HK-2 (cell line): ENCODE measurements at regions not wholly inside any gene's neighbourhood (a gene's known extent, or its start where the extent isn't known, plus 50 kb on each side); places are given as distances from the start of the nearest gene placed in this dataset.
"Not testable (repeated sequence)": the region's sequence is repeated elsewhere in the genome, so short reads cannot be mapped to it uniquely, and the experiment has no call there.

Experiments used
- DNase-seq: peaks from one replicate; pipeline ENCODE4 v3.0.0-alpha.2; 2018; ENCODE audit not compliant: unreplicated experiment

DNA sequence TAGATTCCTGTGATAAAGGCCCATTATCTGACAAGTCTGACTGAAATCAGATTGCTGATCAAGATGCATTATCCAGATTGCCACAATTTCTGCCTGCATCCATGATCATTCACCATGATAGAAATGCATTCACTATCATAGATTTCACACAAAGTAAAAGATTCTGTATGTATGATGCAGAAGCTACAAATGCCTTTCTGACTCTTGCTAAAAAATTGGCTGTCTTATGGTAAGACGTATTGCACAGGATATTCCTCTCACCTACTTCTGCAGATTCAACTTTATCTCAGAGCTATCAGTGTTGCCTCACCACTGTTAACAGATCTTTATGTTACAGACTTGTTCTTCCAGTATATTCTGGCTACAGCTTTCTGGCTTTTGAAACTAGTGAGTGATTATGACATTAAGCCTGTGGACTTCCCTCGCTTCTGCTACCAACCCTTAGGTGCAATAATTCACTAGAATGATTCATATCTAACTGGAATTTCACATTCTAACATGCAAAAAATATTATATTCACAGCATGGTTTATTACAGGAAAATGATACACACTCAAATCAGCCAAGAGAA is 955.3 kb downstream of the EPHA3 start:
- no peak for DNase-seq

DNA sequence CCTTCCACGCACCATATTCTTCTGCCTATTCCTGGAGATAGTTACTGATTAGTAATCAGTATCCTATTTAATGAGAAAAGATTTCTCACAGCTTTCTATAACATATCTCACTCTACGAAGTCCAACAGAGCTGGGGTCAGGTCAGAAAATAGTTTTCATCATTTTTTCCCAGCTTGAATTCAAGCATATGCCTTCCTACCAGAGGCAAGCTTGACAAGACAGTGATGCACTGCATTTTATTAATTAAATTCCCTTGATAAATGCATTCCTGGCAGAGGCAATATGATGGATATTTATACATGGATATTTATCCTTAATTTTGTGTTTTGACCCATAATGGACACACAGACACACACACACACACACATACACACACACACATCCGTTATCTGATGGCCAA is 961.4 kb downstream of the EPHA3 start:
- no peak for DNase-seq

DNA sequence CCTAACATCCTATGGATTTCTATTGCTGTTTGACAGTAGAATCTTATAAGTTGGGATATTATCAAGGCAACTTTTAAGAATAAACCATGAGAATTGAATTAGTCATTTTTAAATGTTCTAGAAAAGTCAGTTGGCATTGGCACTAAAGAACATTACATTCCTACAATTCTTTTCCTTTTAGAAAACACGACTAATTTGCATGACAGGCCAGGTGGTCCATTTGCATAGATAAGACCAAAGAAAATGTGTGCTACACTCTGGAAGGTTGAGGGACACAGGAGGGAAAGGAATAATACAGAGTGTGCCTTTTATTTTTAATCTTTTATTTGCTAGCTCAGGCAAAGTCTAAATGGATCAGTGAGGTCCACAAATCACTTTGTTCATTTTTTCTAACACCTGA is 962.3 kb downstream of the EPHA3 start:
- DNase-seq = no peak

DNA sequence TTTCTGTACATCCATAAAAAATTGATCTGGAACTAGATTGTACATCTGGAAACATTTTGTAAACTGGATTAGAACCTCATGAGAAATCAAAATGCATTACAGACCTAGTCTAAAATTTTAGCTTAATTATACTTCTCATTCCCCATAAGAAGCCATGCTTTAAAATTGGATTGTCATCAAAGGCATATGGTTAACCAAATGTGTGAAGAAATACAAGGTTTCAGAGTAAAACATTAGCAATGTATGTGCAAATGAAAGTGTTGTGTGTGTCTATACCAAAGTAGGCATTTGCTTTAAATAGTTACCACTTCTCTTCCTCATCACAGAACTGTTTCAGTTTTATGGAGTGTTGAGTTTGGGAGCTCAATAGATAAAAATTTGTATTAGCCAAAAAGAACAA is 968.7 kb downstream of the EPHA3 start:
- DNase-seq = no peak

DNA sequence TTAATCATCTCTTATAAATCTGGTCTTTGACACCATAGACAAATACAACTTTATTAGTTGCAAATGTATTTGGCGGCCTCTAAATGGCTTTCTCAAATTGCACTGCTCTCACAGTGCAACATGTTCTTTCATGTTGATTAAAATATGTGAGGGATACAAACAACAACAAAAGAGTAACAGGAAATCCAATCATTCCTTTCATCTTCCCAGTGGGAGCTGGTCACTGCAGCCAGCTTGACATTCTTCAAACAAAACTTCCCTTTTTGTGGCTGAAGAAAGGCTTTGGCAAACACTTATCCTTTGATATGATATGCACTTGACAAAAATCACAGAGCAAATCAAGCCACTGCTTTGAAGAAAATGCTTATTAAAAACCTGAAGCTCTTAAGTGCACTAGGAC is 973.6 kb downstream of the EPHA3 start:
- no peak for DNase-seq

DNA sequence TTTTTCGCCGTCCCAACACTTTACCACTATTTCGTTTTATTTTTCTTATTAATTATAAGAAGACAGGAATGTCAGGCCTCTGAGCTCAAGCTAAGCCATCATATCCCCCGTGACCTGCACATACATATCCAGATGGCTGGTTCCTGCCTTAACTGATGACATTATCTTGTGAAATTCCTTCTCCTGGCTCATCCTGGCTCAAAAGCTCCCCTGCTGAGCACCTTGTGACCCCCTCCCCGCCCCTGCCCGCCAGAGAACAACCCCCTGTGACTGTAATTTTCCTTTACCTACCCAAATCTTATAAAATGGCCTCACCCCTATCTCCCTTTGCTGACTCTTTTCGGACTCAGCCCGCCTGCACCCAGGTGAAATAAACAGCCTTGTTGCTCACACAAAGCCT is 978.9 kb downstream of the EPHA3 start:
- DNase-seq = not testable (repeated sequence)

DNA sequence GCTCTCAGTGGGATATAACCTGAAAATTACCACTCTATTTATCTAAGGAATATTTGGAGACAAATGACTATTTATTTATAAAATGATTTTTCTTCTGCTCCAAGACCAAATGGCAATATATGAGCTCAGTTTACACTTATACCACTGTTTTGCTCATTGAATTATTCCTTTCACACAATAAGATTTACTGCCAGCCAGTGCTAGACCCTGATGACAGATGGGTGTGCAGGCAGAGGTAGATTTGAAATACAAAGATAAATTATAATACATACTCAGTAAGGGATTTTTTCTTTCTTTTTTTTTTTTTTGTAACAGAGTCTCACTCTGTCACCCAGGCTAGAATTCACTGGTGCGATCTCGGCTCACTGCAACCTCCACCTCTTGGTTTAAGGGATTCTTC is 980.3 kb downstream of the EPHA3 start:
- DNase-seq = no peak

DNA sequence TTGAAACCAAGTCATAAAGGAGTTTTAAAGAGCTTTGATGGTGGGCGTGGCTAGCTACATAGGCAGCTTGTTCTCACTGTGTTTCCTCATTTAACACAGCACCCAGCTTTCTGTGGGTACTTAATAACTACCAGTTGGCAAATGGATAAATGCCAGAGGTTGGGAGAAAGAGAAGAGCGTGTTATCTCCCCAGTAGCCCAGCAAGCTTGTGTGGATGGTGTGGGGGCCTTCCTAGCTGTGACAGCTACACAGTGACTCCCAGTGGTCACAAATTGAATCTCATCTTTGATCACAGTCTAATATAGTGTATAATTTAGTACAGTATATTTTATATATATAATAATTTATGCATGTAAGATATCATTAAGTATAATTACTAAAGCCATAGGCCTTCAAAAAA is 984.1 kb downstream of the EPHA3 start:
- DNase-seq = peak; percentile 1

DNA sequence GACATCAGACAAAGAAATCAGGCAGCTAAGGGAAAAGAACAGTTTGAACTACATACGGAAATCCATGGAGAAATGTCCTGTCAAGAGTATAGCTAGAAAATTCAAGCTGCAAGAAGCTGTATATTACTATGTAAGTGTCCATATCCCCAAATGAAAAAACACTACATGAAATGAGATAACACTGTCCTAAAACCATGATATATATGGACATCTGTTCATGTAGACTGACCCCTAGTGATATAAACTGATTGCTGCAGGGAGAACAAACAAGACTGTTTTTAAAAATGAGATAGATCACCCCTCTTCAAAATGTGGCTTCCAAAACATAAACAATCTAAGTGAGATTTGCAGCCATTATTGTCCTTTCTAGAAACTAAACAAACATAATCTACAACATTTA is 985.6 kb downstream of the EPHA3 start:
- no peak for DNase-seq

DNA sequence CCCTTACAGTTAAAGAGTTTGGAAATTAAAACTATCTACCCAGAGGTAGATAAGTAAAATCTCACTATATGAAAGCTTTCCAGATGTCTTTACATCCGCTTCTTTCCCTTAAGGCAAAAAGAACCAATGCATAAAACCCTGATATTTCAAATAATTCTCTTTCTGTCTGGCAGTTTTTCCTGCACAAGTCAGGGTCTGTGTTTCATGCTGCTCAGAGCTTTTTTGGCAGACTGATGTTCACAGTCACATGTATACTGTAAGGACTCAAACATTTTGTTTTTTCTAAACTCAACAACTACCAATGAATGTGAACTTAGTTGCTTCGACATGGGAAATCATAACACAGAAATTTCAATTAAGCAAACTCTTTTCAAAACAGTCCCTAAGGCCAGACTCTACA is 988.4 kb downstream of the EPHA3 start:
- no peak for DNase-seq

DNA sequence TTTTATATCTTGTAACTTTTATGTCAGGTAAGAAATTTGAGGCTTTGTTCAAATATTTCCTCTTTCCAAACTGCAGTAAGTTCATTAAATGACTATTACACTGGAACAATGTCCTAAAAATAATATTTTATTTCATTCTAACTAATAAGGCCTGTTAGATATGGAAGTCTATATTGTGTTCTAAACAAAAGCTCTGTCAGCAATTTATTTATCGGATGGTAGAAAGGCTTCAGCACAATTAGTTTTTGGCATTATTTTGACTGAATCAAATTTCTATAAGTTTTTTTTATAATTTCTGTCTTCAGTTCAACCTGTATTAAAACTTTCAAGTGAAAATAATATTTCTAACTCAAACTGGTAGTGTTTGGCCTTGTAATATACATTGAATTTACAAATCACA is 992.1 kb downstream of the EPHA3 start:
- DNase-seq = no peak

DNA sequence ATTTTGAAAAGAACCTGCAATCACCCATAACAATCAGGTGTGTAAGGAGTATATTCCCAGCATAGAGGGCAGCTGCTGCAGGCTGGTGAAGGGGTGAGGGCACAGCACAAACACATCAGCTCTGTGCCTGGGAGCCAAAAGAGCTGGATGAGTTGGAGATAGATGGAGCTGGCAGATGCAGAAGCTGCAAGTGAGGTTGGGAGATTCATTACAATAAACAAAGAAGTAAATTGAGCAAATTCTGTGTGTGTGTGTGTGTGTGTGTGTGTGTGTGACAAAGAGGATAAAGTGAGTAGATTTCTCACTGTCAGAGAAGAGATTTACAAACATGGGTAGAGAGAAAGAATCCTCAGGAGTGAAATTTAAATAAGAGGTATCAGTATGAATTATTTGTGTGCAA is 994.7 kb downstream of the EPHA3 start:
- no peak for DNase-seq

DNA sequence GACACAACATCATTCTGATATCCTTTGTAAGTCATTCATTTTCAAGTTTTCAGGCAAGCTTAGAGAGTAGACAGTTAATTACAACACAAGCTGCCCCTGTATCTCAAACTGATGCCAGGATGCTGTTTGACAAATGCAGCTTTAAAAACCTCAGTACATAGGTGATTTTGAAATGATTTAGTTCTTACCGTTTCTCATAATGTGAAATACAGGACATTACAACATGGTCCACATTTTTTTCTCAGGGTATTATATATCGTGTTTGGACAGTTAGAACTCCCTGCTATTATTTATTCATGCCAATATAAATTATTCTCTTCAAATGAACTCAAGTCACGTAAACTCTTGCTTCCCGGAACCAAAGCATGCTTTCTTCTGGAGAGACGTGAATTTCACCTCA is 1013.9 kb downstream of the EPHA3 start:
- DNase-seq = no peak

DNA sequence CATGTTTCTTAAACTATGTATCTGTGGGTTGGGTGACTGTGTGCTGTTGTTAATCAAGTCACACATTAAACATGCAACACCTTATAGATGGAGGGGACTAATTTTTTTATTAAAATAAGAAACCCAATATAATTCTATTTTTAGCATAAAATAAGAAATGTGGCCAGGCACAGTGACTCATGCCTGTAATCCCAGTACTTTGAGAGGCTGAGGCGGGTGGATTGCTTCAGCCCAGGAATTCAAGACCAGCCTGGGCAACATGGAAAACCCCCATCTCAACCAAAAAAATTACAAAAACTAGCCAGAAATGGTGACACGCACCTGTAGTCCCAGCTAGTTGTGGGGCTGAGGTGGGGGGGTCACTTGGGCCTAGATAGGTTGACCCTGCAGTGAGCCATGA is 1021.0 kb downstream of the EPHA3 start:
- DNase-seq = no peak

DNA sequence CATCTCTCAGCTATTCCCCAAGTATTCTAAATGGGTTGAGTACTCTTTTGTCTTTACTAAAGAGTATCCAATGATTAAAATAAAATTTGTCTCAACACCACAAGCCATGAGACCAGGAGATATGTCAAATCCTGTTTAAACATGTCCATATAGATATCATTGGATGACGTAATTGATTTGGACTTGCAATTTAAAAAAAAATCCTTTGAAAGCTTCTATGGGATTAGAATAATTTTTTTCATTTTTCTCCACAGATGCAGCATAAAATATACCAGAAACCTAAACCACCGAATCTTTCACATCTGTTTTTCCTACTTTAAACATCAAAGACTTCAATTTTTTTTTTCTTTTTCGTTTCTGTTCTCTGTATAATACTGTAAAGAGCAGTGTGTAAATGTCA is 1022.3 kb downstream of the EPHA3 start:
- DNase-seq = no peak

DNA sequence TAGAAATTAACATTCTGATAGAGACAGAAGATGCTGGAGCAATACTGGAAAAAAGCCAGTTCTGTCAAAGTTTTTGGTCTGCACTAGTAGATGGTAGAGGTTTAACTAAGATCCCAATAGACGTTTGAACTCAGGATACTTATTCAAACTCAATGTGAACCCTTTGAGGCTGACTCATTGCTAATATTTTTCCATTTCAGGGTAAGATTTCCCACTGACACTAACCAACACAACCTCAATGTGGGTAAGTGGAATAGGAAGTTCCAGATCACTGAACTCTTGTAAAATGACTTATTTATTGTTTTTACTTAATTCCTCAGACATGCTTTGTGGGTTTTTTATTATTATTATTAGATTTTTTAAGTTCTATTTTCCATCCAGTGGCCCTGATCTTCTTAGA is 1024.8 kb downstream of the EPHA3 start:
- no peak for DNase-seq

DNA sequence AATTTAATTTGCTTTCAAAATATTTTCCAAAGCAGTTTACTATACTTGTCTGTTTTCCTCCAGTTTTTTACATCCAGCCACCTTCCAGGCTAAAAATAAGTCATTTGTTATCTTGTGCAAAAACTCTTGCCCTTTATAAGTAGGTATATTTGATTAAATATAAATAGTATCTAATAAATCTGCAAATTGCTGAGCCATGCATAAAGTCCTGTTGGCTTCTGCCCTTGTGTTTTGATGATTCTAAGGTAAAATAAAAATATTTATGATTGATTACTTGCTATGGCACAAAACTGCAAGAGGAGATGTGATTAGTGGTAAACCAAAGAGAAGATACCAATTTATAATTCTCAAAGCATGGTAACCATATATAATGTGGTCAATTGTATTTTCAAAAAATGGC is 1026.7 kb downstream of the EPHA3 start:
- no peak for DNase-seq

DNA sequence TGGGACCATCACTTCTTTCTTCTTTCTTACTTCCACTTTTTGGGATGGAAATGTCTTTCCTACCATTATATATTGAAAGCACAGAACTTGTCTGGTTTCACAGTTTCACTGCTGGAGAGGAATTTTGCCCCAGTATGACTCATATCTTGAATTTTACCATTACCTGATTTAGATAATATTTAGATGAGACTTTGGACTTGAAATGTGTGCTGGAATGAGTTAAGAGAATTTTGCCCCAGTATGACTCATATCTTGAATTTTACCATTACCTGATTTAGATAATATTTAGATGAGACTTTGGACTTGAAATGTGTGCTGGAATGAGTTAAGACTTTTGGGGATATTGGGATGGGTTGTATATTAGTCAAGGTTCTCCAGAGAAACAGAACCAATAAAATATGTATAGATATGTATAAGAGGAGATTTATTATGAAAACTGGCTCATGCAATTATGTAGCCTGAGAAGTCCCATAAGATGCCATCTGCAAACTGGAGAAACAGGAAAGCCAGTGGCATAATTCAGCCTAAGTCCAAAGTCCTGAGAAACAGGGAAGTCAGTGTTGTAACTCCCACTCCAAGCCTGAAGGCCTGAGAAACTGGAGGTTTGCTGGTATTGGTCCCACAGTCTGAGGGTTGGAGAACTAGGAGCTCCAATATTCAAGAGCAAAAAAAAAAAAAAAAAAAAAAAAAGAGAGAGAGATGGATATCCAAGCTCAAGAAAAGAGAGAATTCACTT is 1029.2 kb downstream of the EPHA3 start:
- no peak for DNase-seq

DNA sequence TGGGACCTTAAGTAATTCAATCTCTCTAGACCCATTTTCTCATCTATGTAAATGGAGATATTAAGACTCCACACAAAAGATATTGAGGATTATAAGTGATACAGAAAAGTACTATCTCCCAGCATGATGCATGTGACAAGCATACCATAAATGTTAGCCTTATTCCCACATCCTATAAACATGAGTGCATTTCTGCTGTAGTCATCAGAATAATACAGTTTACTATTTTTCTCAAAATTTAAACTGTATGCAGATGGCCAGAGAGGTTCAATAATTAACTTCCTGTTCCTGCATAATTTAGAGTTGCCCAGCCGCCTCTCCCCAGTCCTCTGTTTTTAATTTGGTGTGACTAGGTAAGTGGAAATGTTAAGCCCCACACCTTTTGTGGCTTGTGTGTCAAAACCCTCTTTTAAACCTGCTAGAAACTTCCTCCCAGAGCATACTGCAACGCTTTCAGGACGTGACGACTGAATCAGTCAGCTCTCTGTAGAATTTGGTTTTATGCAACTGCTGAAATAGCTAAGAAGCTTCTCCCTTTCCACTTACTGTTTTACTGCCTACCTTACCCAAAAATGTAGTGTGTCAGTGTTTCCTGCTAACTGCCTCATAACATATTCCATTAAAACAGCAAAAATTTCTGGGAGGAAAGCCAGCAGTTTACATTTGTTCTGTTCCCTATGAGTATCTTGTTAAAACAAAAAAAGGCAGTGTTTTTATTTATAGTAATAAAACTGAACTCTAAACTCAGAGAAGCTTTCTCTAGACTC is 1037.9 kb downstream of the EPHA3 start:
- no peak for DNase-seq

DNA sequence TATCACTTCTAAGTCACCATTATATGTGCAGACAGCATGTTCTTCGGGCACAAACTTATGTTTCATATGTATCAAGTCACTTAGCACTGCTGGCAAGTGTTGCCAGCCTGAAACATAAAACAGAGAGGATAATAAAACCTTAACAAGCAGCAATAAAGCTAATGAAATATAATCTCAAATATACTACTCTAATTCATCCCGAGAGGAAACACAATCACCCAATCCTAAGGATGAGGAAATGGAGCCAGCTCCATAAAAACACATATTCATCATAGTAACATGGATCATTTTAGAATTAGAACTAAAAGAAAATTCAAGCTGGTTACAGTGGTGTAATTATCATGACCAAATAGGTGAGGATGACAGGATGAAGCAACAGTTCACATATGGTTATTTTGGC is 1072.7 kb downstream of the EPHA3 start:
- no peak for DNase-seq

DNA sequence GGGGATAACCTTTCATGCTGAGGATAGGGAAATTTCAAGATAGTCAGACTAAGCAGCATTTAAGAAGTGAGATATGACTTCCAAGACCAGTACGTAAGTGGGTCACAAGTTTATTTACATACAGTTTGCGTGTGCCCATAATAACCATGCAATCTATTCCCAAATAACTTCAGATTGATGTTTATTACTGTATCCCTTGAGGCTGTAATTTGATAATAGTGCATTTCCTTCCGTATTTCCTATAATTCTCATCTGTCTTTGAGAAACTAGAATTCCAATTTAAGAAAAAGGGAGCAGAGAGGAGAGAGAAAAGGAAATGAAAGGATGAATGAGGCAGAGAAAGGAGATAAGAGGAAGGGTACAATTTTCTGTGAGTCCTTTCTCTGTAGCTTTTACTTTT is 1073.1 kb downstream of the EPHA3 start:
- DNase-seq = no peak

DNA sequence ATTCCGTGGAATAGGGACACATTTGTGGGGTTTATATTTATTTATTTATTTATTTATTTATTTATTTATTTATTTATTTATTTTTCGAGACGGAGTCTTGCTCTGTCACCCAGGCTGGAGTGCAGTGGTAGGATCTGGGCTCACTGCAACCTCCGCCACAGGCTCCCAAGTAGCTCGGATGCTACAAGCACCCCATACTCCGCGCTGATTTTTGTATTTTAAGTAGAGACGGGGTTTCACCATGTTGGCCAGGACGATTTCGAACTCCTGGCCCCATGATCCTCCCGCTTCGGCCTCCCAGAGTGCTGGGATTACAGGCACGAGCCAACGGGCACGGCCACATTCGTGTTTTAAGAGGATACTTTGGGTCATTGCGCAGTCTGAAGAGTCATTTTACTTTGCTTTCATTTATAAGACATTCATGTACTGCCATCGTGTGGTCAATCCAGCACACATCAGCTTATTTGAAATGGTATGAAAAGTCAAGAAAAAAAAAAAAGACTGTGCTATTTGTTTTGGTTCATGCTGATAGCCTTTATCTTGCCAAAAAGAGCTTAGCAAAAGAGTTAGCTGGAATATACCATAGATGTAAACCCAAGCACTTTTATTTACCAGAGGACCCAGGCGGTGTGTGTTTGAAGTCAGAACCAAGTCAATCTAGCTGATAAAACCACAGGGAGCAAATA is 1075.0 kb downstream of the EPHA3 start:
- DNase-seq = peak; percentile 11

DNA sequence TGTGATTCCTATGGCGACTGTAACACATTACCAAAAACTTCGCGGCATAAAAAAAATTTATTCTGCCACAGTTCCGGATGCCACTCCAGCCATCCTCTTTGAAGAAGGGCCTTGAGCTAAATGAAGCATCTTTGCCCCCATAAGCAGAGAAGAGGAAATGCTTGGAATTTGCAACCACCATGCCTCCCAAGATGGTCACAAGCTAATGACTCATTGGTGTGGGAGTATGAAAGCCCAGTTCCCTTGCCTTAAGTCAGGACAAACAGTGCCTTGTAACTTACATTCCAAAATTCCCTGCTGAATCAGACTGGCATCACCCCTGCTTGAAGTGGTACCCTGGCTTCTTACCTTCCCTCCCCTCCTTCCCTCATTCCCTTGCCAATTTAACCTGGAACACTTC is 1077.4 kb downstream of the EPHA3 start:
- DNase-seq = peak; percentile 15
